ENCODE measurements at regions not wholly inside any gene's neighbourhood (a gene's known extent, or its start where the extent isn't known, plus 50 kb on each side); places are given as distances from the start of the nearest gene placed in this dataset.

GRCh38 chr1:217150366-217150765 is 427.1 kb upstream of the ESRRG start (continued):
- TF ChIP-seq CEBPZ (IDR thresholded peaks at IDR 0.05; ENCODE audit: low read depth, low read length): no peak
- TF ChIP-seq, protein P1, sequence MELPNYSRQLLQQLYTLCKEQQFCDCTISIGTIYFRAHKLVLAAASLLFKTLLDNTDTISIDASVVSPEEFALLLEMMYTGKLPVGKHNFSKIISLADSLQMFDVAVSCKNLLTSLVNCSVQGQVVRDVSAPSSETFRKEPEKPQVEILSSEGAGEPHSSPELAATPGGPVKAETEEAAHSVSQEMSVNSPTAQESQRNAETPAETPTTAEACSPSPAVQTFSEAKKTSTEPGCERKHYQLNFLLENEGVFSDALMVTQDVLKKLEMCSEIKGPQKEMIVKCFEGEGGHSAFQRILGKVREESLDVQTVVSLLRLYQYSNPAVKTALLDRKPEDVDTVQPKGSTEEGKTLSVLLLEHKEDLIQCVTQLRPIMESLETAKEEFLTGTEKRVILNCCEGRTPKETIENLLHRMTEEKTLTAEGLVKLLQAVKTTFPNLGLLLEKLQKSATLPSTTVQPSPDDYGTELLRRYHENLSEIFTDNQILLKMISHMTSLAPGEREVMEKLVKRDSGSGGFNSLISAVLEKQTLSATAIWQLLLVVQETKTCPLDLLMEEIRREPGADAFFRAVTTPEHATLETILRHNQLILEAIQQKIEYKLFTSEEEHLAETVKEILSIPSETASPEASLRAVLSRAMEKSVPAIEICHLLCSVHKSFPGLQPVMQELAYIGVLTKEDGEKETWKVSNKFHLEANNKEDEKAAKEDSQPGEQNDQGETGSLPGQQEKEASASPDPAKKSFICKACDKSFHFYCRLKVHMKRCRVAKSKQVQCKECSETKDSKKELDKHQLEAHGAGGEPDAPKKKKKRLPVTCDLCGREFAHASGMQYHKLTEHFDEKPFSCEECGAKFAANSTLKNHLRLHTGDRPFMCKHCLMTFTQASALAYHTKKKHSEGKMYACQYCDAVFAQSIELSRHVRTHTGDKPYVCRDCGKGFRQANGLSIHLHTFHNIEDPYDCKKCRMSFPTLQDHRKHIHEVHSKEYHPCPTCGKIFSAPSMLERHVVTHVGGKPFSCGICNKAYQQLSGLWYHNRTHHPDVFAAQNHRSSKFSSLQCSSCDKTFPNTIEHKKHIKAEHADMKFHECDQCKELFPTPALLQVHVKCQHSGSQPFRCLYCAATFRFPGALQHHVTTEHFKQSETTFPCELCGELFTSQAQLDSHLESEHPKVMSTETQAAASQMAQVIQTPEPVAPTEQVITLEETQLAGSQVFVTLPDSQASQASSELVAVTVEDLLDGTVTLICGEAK (IDR thresholded peaks at IDR 0.05; ENCODE audit: borderline replicate concordance): no peak
- no peak for TF ChIP-seq TCF12 (IDR thresholded peaks at IDR 0.05; ENCODE audit: low read depth, low read length)
- TF ChIP-seq ZNF384 (IDR thresholded peaks at IDR 0.05; ENCODE audit: borderline replicate concordance, low read depth, low read length): no peak
- no peak for TF ChIP-seq RFX5 (IDR thresholded peaks at IDR 0.05; ENCODE audit: low read depth, low read length)

GRCh38 chr1:217149791-217150190 is 426.6 kb upstream of the ESRRG start:
- DNase-seq (ENCODE audit: low read depth, low spot score): no peak
- Histone ChIP-seq H3K4me1 (ENCODE audit: control insufficient read depth, insufficient read depth, low read length) (no peaks in the 10 kb centered on the region), H2AFZ (ENCODE audit: control insufficient read depth, low read depth, low read length) (no peak overlapping the region), H4K20me1 (ENCODE audit: control insufficient read depth, insufficient read depth) (no peaks in the 10 kb centered on the region), H3K36me3 (ENCODE audit: control insufficient read depth in 2 of 2, insufficient read depth in 2 of 2, low read length in 1 of 2) (no peaks in the 10 kb centered on the region), H3K79me2 (ENCODE audit: control insufficient read depth, insufficient read depth, low read length) (no peaks in the 10 kb centered on the region), H3K4me2 (ENCODE audit: control insufficient read depth, insufficient read depth) (no peak overlapping the region), H3K27ac (ENCODE audit: control insufficient read depth, insufficient read depth) (no peak overlapping the region), H3K9ac (ENCODE audit: control insufficient read depth, insufficient read depth, low read length) (no peak overlapping the region), H3K27me3 (replicated peaks in 1 of 2; ENCODE audit: control insufficient read depth in 2 of 2, insufficient read depth in 2 of 2, low read length in 1 of 2) (no peaks in the 10 kb centered on the region), H3K4me3 (no peak overlapping the region), H3K9me3 (replicated peaks; ENCODE audit: control insufficient read depth, insufficient read depth, low read length) (no peaks in the 10 kb centered on the region)
- no peak for FAIRE-seq
- BruUV-seq (replicated peaks): no TSS peak
- RAD21 ChIA-PET (ENCODE audit: unreplicated experiment): no interaction called here
- SMC1A ChIA-PET (ENCODE audit: uncharacterized antibody, unreplicated experiment): no interaction called here
- in situ Hi-C loops (cut with MboI) (no loop called here), intact Hi-C loops (cut with micrococcal nuclease; ENCODE audit: unreplicated experiment) (no loop called here)
- CTCF ChIA-PET: no interaction called here
- POLR2A ChIA-PET: no interaction called here
- ATAC-seq: no peak
- WGBS (ENCODE audit: insufficient coverage, insufficient replicate concordance, low lambda C conversion rate, missing lambda C conversion rate): 0% methylated on average over 2 of the region's 2 CpGs
- TF ChIP-seq JUND (IDR thresholded peaks at IDR 0.05; ENCODE audit: low read depth, low read length) (no peak), CBX3 (IDR thresholded peaks at IDR 0.05; ENCODE audit: borderline replicate concordance, low read depth) (no peak), RB1 (IDR thresholded peaks at IDR 0.05; ENCODE audit: borderline replicate concordance) (no peak), RAD21 (IDR thresholded peaks at IDR 0.05; ENCODE audit: insufficient read depth, low read depth, low read length) (no peak), ZBED1 (IDR thresholded peaks at IDR 0.05; ENCODE audit: borderline replicate concordance) (no peak), KAT2A (conservative IDR thresholded peaks at IDR 0.05; ENCODE audit: control insufficient read depth, low read depth, low read length) (no peak)

Data from GM12878 (cell line).